ENCODE measurements at regions not wholly inside any gene's neighbourhood (a gene's known extent, or its start where the extent isn't known, plus 50 kb on each side); places are given as distances from the start of the nearest gene placed in this dataset. TPM values are rescaled to one million over a fixed set of nuclear protein-coding genes. Genes with fewer than 3 reads are reported as not detected.

- no peak overlapping the region for H3K27ac ChIP-seq (ENCODE audit: low read length)
- H3K9ac ChIP-seq (ENCODE audit: low read length), result no peak overlapping the region
- H3K79me2 ChIP-seq (ENCODE audit: low read length), result no peaks in the 10 kb centered on the region
- H3K9me2 ChIP-seq (replicated peaks; ENCODE audit: insufficient read depth, low read length), result no peaks in the 10 kb centered on the region
- H2AFZ ChIP-seq (ENCODE audit: low read length), result no peak overlapping the region
- no peaks in the 10 kb centered on the region for H3K27me3 ChIP-seq (ENCODE audit: low read length)
- no peaks in the 10 kb centered on the region for H4K20me1 ChIP-seq (ENCODE audit: insufficient read depth, low read depth, low read length)
- H3K4me2 ChIP-seq (ENCODE audit: low read depth, low read length, poor library complexity, severe bottlenecking), result no peak overlapping the region
- H3K4me1 ChIP-seq (ENCODE audit: low read length), result no peaks in the 10 kb centered on the region
- no peak overlapping the region for H3K4me3 ChIP-seq (ENCODE audit: low read length)
- no peaks in the 10 kb centered on the region for H3K36me3 ChIP-seq (ENCODE audit: insufficient read depth, low read length)
- H3K9me3 ChIP-seq (ENCODE audit: low read length), result peaks cover 64% of the 10 kb centered on the region
- DNase-seq, result no peak
Measured at GRCh38 chr11:98944461-98944860, 76.3 kb upstream of the CNTN5 start.

GRCh38 chr11:98952107-98952506 lies 68.6 kb upstream of the CNTN5 start:
- no peaks in the 10 kb centered on the region for H3K36me3 ChIP-seq (ENCODE audit: insufficient read depth, low read length)
- no peaks in the 10 kb centered on the region for H3K27me3 ChIP-seq (ENCODE audit: low read length)
- H3K79me2 ChIP-seq (ENCODE audit: low read length), result no peaks in the 10 kb centered on the region
- no peaks in the 10 kb centered on the region for H3K4me1 ChIP-seq (ENCODE audit: low read length)
- peaks cover 71% of the 10 kb centered on the region for H3K9me3 ChIP-seq (ENCODE audit: low read length)
- no peaks in the 10 kb centered on the region for H4K20me1 ChIP-seq (ENCODE audit: insufficient read depth, low read depth, low read length)
- H3K27ac ChIP-seq (ENCODE audit: low read length), result no peak overlapping the region
- H3K9me2 ChIP-seq (replicated peaks; ENCODE audit: insufficient read depth, low read length), result no peaks in the 10 kb centered on the region
- H3K4me2 ChIP-seq (ENCODE audit: low read depth, low read length, poor library complexity, severe bottlenecking), result no peak overlapping the region
- no peak overlapping the region for H3K4me3 ChIP-seq (ENCODE audit: low read length)
- H2AFZ ChIP-seq (ENCODE audit: low read length), result no peak overlapping the region
- no peak overlapping the region for H3K9ac ChIP-seq (ENCODE audit: low read length)
- no peak for DNase-seq

- Histone ChIP-seq H3K27me3 (ENCODE audit: low read length) (no peaks in the 10 kb centered on the region), H3K9ac (ENCODE audit: low read length) (no peak overlapping the region), H3K9me2 (replicated peaks; ENCODE audit: insufficient read depth, low read length) (no peaks in the 10 kb centered on the region), H4K20me1 (ENCODE audit: insufficient read depth, low read depth, low read length) (no peaks in the 10 kb centered on the region), H2AFZ (ENCODE audit: low read length) (no peak overlapping the region), H3K4me3 (ENCODE audit: low read length) (no peak overlapping the region), H3K4me1 (ENCODE audit: low read length) (no peaks in the 10 kb centered on the region), H3K9me3 (ENCODE audit: low read length) (peaks cover 71% of the 10 kb centered on the region), H3K36me3 (ENCODE audit: insufficient read depth, low read length) (no peaks in the 10 kb centered on the region), H3K79me2 (ENCODE audit: low read length) (no peaks in the 10 kb centered on the region), H3K4me2 (ENCODE audit: low read depth, low read length, poor library complexity, severe bottlenecking) (no peak overlapping the region), H3K27ac (ENCODE audit: low read length) (no peak overlapping the region)
- no peak for DNase-seq
Measured at GRCh38 chr11:98955551-98955950, 65.2 kb upstream of the CNTN5 start.

GRCh38 chr11:98964146-98964545 lies 56.6 kb upstream of the CNTN5 start:
- Histone ChIP-seq H3K79me2 (ENCODE audit: low read length) (no peaks in the 10 kb centered on the region), H3K4me1 (ENCODE audit: low read length) (no peaks in the 10 kb centered on the region), H3K27me3 (ENCODE audit: low read length) (no peaks in the 10 kb centered on the region), H3K9me3 (ENCODE audit: low read length) (peaks cover 55% of the 10 kb centered on the region), H2AFZ (ENCODE audit: low read length) (no peak overlapping the region), H3K9ac (ENCODE audit: low read length) (no peak overlapping the region), H3K4me2 (ENCODE audit: low read depth, low read length, poor library complexity, severe bottlenecking) (no peak overlapping the region), H3K27ac (ENCODE audit: low read length) (no peak overlapping the region), H3K4me3 (ENCODE audit: low read length) (no peak overlapping the region), H4K20me1 (ENCODE audit: insufficient read depth, low read depth, low read length) (no peaks in the 10 kb centered on the region), H3K36me3 (ENCODE audit: insufficient read depth, low read length) (no peaks in the 10 kb centered on the region), H3K9me2 (replicated peaks; ENCODE audit: insufficient read depth, low read length) (no peaks in the 10 kb centered on the region)
- DNase-seq, result no peak

GRCh38 chr11:98965358-98965757 lies 55.4 kb upstream of the CNTN5 start:
- no peaks in the 10 kb centered on the region for H3K4me1 ChIP-seq (ENCODE audit: low read length)
- H3K36me3 ChIP-seq (ENCODE audit: insufficient read depth, low read length), result no peaks in the 10 kb centered on the region
- no peaks in the 10 kb centered on the region for H3K79me2 ChIP-seq (ENCODE audit: low read length)
- no peak overlapping the region for H3K4me3 ChIP-seq (ENCODE audit: low read length)
- H3K9me3 ChIP-seq (ENCODE audit: low read length), result peaks cover 61% of the 10 kb centered on the region
- no peak for DNase-seq
- H3K27me3 ChIP-seq (ENCODE audit: low read length), result no peaks in the 10 kb centered on the region
- H3K9me2 ChIP-seq (replicated peaks; ENCODE audit: insufficient read depth, low read length), result no peaks in the 10 kb centered on the region
- no peak overlapping the region for H2AFZ ChIP-seq (ENCODE audit: low read length)
- no peak overlapping the region for H3K4me2 ChIP-seq (ENCODE audit: low read depth, low read length, poor library complexity, severe bottlenecking)
- no peaks in the 10 kb centered on the region for H4K20me1 ChIP-seq (ENCODE audit: insufficient read depth, low read depth, low read length)
- no peak overlapping the region for H3K9ac ChIP-seq (ENCODE audit: low read length)
- H3K27ac ChIP-seq (ENCODE audit: low read length), result no peak overlapping the region

- Histone ChIP-seq H3K9me2 (replicated peaks; ENCODE audit: insufficient read depth, low read length) (no peaks in the 10 kb centered on the region), H3K36me3 (ENCODE audit: insufficient read depth, low read length) (no peaks in the 10 kb centered on the region), H3K4me3 (ENCODE audit: low read length) (no peak overlapping the region), H4K20me1 (ENCODE audit: insufficient read depth, low read depth, low read length) (no peaks in the 10 kb centered on the region), H3K9me3 (ENCODE audit: low read length) (peaks cover 58% of the 10 kb centered on the region), H3K27me3 (ENCODE audit: low read length) (no peaks in the 10 kb centered on the region), H3K27ac (ENCODE audit: low read length) (no peak overlapping the region), H3K79me2 (ENCODE audit: low read length) (no peaks in the 10 kb centered on the region), H3K9ac (ENCODE audit: low read length) (no peak overlapping the region), H2AFZ (ENCODE audit: low read length) (no peak overlapping the region), H3K4me1 (ENCODE audit: low read length) (no peaks in the 10 kb centered on the region), H3K4me2 (ENCODE audit: low read depth, low read length, poor library complexity, severe bottlenecking) (no peak overlapping the region)
- DNase-seq, result no peak
Measured at GRCh38 chr11:98965775-98966174, 55.0 kb upstream of the CNTN5 start.

GRCh38 chr11:98967005-98967404 lies 53.7 kb upstream of the CNTN5 start:
- H3K36me3 ChIP-seq (ENCODE audit: insufficient read depth, low read length), result no peaks in the 10 kb centered on the region
- DNase-seq, result no peak
- H2AFZ ChIP-seq (ENCODE audit: low read length), result no peak overlapping the region
- no peak overlapping the region for H3K9ac ChIP-seq (ENCODE audit: low read length)
- H3K27me3 ChIP-seq (ENCODE audit: low read length), result no peaks in the 10 kb centered on the region
- no peaks in the 10 kb centered on the region for H3K9me2 ChIP-seq (replicated peaks; ENCODE audit: insufficient read depth, low read length)
- H3K27ac ChIP-seq (ENCODE audit: low read length), result no peak overlapping the region
- H3K9me3 ChIP-seq (ENCODE audit: low read length), result peaks cover 59% of the 10 kb centered on the region
- no peak overlapping the region for H3K4me2 ChIP-seq (ENCODE audit: low read depth, low read length, poor library complexity, severe bottlenecking)
- H4K20me1 ChIP-seq (ENCODE audit: insufficient read depth, low read depth, low read length), result no peaks in the 10 kb centered on the region
- no peaks in the 10 kb centered on the region for H3K4me1 ChIP-seq (ENCODE audit: low read length)
- H3K4me3 ChIP-seq (ENCODE audit: low read length), result no peak overlapping the region
- H3K79me2 ChIP-seq (ENCODE audit: low read length), result no peaks in the 10 kb centered on the region

Small RNA genes lying in the stretch of these regions (small RNA-seq; reads per million reads assigned to genes)
- gene AP003730.1, result not detected
- not detected for gene RNA5SP346
- not detected for gene RNA5SP347
